ENCODE measurements at regions not wholly inside any gene's neighbourhood (a gene's known extent, or its start where the extent isn't known, plus 50 kb on each side); places are given as distances from the start of the nearest gene placed in this dataset.

DNA sequence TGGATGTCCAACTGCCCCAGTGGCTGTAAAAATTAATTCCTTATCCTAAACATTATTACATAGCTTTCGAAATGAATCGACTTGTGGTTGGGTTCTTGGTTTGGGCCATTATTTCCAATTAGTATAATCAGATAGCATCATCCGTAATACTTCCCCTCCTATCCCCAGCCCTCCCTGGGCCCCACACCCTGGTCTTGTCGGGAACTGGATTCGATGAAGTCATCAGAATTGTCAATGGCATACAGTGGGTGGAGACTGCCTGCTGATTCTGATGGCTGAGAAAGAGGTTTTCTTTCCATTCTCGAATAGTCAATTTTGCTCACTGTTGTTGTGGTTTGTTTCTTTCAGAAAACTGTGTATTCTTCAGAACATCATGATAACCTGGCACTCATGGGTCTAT is 395.1 kb downstream of the SEC14L1 start:
- no peaks in the 10 kb centered on the region for H3K9me3 ChIP-seq (ENCODE audit: insufficient read depth in 2 of 2, low read depth in 1 of 2, low read length in 1 of 2)
- H4K5ac ChIP-seq (ENCODE audit: insufficient read length, low read depth, low read length): no peak overlapping the region
- no peak overlapping the region for H3K9ac ChIP-seq (replicated peaks in 1 of 4; ENCODE audit: extremely low read depth in 1 of 4, low read depth in 3 of 4, low read length in 3 of 4)
- WGBS, 2 experiments (ENCODE audit: extremely low coverage in 1 of 2, insufficient coverage in 1 of 2, insufficient read length in 1 of 2, insufficient replicate concordance in 2 of 2, low coverage in 1 of 2, low lambda C conversion rate in 2 of 2, missing lambda C conversion rate in 1 of 2): 75% methylated on average over 6 of the region's 6 CpGs; no CpG with 5 or more reads in 1 of the 2 experiments
- H2BK120ac ChIP-seq (replicated peaks; ENCODE audit: low read depth, low read length): no peak overlapping the region
- H3K18ac ChIP-seq (ENCODE audit: extremely low read depth, low read length): no peak overlapping the region
- H3K4me1 ChIP-seq (replicated peaks in 1 of 4; ENCODE audit: control insufficient read depth in 3 of 4, insufficient read depth in 4 of 4, low read length in 3 of 4): peaks cover 0 to 6% (median 4%) of the 10 kb centered on the region in 4 experiments; a peak in 6 of 7 replicates
- no peaks in the 10 kb centered on the region for H3K23me2 ChIP-seq (ENCODE audit: low read depth, low read length)
- no peak for FAIRE-seq
- H3K79me2 ChIP-seq (ENCODE audit: control insufficient read depth in 1 of 2, insufficient read depth in 2 of 2, low read length in 2 of 2): no peaks in the 10 kb centered on the region
- H2BK12ac ChIP-seq (ENCODE audit: low read depth, low read length): no peak overlapping the region
- ChIA-PET POLR2A (ENCODE audit: partially characterized antibody) (no interaction called here), CTCF (ENCODE audit: partially characterized antibody) (interaction anchor here (1.2 to 1.4 kb wide), 2 partner anchors 60 to 205 kb away, joined by 3 read pairs; no protein-coding TSS in a partner anchor)
- no peaks in the 10 kb centered on the region; the same call in 1 of the 2 replicates for H3K79me1 ChIP-seq (ENCODE audit: low read depth, low read length)
- DNase-seq (ENCODE audit: low read depth in 1 of 2, low spot score in 2 of 2): no peak
- H3K4me2 ChIP-seq (ENCODE audit: insufficient read depth in 1 of 2, low read depth in 2 of 2, low read length in 2 of 2): no peak overlapping the region
- no peak overlapping the region for H4K91ac ChIP-seq (replicated peaks; ENCODE audit: insufficient read length, low read length)
- no peak overlapping the region for H3K4me3 ChIP-seq (ENCODE audit: extremely low read depth in 1 of 4, insufficient read depth in 2 of 4, low read depth in 3 of 4, low read length in 4 of 4)
- no peak overlapping the region for H3K27ac ChIP-seq (ENCODE audit: low read depth, low read length)
- no peak overlapping the region for H2BK5ac ChIP-seq (ENCODE audit: low read depth, low read length)
- H3K27me3 ChIP-seq (replicated peaks in 1 of 4; ENCODE audit: control insufficient read depth in 3 of 4, extremely low read depth in 1 of 4, insufficient read depth in 3 of 4, low read length in 3 of 4): peaks cover 0 to 5% (median 2%) of the 10 kb centered on the region in 4 experiments; a peak in 3 of 7 replicates
- no peaks in the 10 kb centered on the region for H4K20me1 ChIP-seq (replicated peaks in 1 of 2; ENCODE audit: control insufficient read depth in 1 of 2, insufficient read depth in 2 of 2, low read length in 2 of 2)
- H3K36me3 ChIP-seq (ENCODE audit: control insufficient read depth in 2 of 4, insufficient read depth in 4 of 4, low read length in 3 of 4): no peaks in the 10 kb centered on the region
- no peak overlapping the region for H2BK20ac ChIP-seq (ENCODE audit: low read length)
- no peak overlapping the region for H2BK15ac ChIP-seq (ENCODE audit: low read length)
- no peak overlapping the region for H2AFZ ChIP-seq (ENCODE audit: low read length)
- no peak overlapping the region for H3K4ac ChIP-seq (replicated peaks; ENCODE audit: insufficient read length, low read depth, low read length)
- H2AK5ac ChIP-seq (ENCODE audit: low read depth, low read length): no peak overlapping the region
- H4K8ac ChIP-seq (ENCODE audit: extremely low read depth, insufficient read depth, low read length): no peak overlapping the region
- H3K23ac ChIP-seq (ENCODE audit: insufficient read length): no peak overlapping the region
- no peak overlapping the region for H3K14ac ChIP-seq (ENCODE audit: insufficient read length)
- H3K56ac ChIP-seq (replicated peaks; ENCODE audit: insufficient read length, low read depth, low read length): no peak overlapping the region
- TF ChIP-seq TAF7 (optimal IDR thresholded peaks at IDR 0.05; ENCODE audit: borderline replicate concordance, low read depth, low read length): no peak
- TF ChIP-seq CBX5 (IDR thresholded peaks at IDR 0.05; ENCODE audit: low read depth, low read length): no peak
- TF ChIP-seq SAP30 (IDR thresholded peaks at IDR 0.05; ENCODE audit: insufficient read depth, insufficient replicate concordance, low read length): no peak
- no peak for TF ChIP-seq NRF1 (IDR thresholded peaks at IDR 0.05; ENCODE audit: low read depth, low read length)
- TF ChIP-seq, protein P1, sequence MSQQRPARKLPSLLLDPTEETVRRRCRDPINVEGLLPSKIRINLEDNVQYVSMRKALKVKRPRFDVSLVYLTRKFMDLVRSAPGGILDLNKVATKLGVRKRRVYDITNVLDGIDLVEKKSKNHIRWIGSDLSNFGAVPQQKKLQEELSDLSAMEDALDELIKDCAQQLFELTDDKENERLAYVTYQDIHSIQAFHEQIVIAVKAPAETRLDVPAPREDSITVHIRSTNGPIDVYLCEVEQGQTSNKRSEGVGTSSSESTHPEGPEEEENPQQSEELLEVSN (IDR thresholded peaks at IDR 0.05): no peak
- no peak for TF ChIP-seq SRF (IDR thresholded peaks at IDR 0.05; ENCODE audit: low read depth, low read length)
- TF ChIP-seq GTF2F1 (IDR thresholded peaks at IDR 0.05; ENCODE audit: borderline replicate concordance, low read depth, low read length): no peak
- TF ChIP-seq JUN (IDR thresholded peaks at IDR 0.05; ENCODE audit: low read depth, low read length): no peak
- no peak for TF ChIP-seq BCL11A (IDR thresholded peaks at IDR 0.05; ENCODE audit: low read depth in 2 of 2, low read length in 2 of 2)
- TF ChIP-seq CEBPB (IDR thresholded peaks at IDR 0.05; ENCODE audit: low read depth, low read length): no peak
- TF ChIP-seq CTBP2 (IDR thresholded peaks at IDR 0.05; ENCODE audit: borderline replicate concordance, insufficient read depth, insufficient read length, low read length): no peak
- TF ChIP-seq CHD1 (IDR thresholded peaks at IDR 0.05; ENCODE audit: low read depth, low read length): no peak
- no peak for TF ChIP-seq SP1 (IDR thresholded peaks at IDR 0.05; ENCODE audit: low read depth, low read length)
- TF ChIP-seq BRCA1 (IDR thresholded peaks at IDR 0.05; ENCODE audit: low read depth, low read length): no peak
- TF ChIP-seq POU5F1 (IDR thresholded peaks at IDR 0.05; ENCODE audit: low read depth, low read length): no peak
